ENCODE measurements at regions not wholly inside any gene's neighbourhood (a gene's known extent, or its start where the extent isn't known, plus 50 kb on each side); places are given as distances from the start of the nearest gene placed in this dataset.
A peak's percentile ranks its signal among the peaks of the same experiment; 100 is the strongest.

DNA sequence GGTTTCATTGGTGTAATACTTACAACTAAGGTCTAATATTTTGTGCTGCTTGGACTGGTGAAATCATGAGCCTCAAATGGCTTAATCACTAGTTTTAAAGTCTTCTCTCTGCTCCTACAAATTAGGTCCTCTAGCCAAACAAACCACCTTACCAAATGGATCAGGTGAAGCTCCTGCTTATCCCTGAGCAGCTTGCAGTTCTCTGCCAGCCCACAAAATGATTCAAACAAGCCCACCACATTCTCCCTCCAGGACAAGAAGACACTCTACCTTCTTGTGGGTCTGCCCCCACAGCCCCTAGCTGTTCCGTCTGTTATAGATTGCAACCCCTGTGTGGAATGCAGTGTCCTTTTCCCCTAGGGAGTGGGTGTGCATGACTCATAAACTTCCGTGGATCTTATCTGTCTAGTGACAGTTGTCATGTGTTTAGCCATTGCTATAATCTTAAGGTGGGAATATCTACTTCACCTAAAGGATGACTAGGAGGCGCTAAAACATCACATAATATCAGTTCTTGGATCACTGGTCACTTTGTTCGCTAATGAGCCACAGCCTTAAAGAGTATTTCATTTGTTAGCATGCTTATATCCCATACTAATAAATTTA is 940.5 kb upstream of the MANEA start:
- TF ChIP-seq, protein P1, sequence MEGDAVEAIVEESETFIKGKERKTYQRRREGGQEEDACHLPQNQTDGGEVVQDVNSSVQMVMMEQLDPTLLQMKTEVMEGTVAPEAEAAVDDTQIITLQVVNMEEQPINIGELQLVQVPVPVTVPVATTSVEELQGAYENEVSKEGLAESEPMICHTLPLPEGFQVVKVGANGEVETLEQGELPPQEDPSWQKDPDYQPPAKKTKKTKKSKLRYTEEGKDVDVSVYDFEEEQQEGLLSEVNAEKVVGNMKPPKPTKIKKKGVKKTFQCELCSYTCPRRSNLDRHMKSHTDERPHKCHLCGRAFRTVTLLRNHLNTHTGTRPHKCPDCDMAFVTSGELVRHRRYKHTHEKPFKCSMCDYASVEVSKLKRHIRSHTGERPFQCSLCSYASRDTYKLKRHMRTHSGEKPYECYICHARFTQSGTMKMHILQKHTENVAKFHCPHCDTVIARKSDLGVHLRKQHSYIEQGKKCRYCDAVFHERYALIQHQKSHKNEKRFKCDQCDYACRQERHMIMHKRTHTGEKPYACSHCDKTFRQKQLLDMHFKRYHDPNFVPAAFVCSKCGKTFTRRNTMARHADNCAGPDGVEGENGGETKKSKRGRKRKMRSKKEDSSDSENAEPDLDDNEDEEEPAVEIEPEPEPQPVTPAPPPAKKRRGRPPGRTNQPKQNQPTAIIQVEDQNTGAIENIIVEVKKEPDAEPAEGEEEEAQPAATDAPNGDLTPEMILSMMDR (conservative IDR thresholded peaks at IDR 0.05): peak; percentile 59; the same call in 1 of the 2 replicates
- no peak for TF ChIP-seq EZH2 (IDR thresholded peaks at IDR 0.05; ENCODE audit: low read depth)
